GM12873 (cell line): ENCODE measurements at regions not wholly inside any gene's neighbourhood (a gene's known extent, or its start where the extent isn't known, plus 50 kb on each side); places are given as distances from the start of the nearest gene placed in this dataset.

Experiments used
- TF ChIP-seq, protein P1 (sequence below): IDR thresholded peaks from 2 replicates; pipeline ENCODE4 v1.5.1; 2012; ENCODE audit warnings: low read depth, mild to moderate bottlenecking, moderate library complexity, low read length, control low read depth; ENCODE audit not compliant: insufficient read depth; ENCODE audit errors: missing control alignments

GRCh38 chr6:139812939-139813338 is 438.5 kb upstream of the CITED2 start:
- TF ChIP-seq, protein P1, sequence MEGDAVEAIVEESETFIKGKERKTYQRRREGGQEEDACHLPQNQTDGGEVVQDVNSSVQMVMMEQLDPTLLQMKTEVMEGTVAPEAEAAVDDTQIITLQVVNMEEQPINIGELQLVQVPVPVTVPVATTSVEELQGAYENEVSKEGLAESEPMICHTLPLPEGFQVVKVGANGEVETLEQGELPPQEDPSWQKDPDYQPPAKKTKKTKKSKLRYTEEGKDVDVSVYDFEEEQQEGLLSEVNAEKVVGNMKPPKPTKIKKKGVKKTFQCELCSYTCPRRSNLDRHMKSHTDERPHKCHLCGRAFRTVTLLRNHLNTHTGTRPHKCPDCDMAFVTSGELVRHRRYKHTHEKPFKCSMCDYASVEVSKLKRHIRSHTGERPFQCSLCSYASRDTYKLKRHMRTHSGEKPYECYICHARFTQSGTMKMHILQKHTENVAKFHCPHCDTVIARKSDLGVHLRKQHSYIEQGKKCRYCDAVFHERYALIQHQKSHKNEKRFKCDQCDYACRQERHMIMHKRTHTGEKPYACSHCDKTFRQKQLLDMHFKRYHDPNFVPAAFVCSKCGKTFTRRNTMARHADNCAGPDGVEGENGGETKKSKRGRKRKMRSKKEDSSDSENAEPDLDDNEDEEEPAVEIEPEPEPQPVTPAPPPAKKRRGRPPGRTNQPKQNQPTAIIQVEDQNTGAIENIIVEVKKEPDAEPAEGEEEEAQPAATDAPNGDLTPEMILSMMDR: no peak

DNA sequence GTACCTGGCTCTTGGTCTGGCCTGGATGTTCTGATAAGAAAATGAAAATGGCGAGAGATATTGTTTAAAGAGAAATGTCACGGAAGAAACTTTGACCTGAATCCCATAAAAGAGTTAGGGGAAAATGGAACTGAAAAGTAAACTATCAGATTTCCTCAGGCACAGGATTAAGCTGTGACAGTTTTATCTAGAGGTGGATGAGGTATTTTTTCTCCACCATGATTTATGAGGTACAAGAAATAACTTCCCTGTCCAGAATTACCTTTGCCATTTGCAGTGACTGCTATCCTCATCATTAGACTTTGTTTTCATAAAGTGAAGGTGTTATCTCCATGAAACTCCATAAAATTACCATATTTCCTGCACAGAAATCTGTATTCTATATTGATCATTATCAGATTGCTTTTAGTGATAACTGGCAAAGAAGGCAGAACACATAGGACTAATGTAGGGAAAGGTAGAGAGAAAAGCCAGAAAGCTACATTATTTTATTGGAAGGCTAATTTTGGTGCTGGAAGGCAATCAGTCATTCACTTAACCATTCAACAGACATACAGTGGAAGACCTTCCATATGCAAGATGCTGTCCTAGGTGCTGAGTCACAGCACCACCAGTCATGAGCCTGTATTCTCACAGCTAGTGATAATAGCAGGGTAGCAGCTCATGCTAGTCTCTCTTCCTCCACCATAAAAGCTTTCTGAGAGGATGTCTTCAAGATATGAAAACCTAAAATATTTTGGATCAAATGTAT is 427.3 kb upstream of the CITED2 start:
- TF ChIP-seq, protein P1: no peak

DNA sequence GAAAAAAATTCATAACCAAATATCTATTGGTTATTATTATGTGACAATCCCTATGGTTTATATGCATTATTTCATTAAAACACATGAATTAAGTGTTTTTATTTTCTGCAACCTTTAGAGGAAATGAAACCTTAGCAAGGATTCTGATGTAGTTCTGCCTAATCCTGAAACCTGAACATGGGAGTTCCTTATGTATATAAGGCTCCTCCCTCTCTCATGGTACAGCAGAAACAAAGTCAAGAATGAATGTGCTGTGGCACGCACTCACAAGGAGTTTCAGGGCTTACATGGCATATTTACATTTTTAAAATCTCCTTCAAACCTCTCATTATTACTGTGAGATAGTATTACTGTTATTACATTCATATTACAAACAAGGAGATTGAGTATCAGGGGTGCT is 426.4 kb upstream of the CITED2 start:
- TF ChIP-seq, protein P1: no peak

GRCh38 chr6:139790527-139790926 is 416.1 kb upstream of the CITED2 start:
- TF ChIP-seq, protein P1: no peak

DNA sequence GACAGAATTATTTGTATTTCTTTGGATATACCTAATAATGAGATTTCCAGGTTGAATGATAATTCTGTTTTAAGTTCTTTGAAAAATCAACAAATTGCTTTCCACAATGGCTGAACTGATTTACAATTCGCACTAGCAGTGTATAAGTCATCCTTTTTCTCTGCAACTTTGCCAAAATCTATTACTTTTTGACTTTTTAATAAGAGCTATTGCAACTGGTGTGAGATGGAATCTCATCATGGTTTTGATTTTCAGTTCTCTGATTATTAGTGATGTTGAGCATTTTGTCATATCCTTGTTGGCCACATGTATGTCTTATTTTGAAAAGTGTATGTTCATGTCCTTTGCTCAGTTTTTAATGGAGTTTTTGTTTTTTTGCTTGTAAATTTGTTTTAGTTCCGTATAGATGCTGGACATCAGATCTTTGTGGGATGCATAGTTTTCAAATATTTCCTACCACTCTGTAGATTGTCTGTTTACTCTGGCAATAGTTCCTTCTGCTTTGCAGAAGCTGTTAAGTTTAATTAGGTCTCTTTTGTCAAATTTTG is 409.8 kb upstream of the CITED2 start:
- TF ChIP-seq, protein P1: no peak

- TF ChIP-seq, protein P1: no peak
Measured at GRCh38 chr6:139779988-139780774, 405.7 kb upstream of the CITED2 start.

DNA sequence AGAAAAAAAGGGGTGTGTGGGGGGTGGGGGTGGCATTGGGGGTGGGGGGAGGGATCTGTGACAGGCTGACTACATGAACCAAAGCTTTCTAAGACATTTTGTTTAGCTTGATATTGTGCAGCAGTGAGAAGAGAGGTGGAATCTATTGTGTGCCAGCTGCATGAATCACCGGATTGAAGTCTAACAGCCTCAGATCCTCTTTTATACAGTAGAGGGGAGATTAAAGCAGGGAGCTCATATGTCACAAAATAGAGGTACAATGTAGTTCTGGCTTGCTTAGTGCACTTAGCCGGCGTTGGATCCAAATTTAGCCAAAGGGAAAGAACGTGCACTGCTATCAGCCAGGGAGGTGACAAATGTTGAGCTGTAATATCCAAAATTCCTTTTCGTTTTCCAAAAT is 404.2 kb upstream of the CITED2 start:
- TF ChIP-seq, protein P1: no peak
